MM.1S (cell line): ENCODE measurements at regions not wholly inside any gene's neighbourhood (a gene's known extent, or its start where the extent isn't known, plus 50 kb on each side); places are given as distances from the start of the nearest gene placed in this dataset.

ENCODE experiments used
- DNase-seq: peaks from one replicate; pipeline ENCODE4 v3.0.0-alpha.2; 2015
- H2AFZ ChIP-seq: fragments of 300-600 bp; sonication (generic); 2 replicates; pipeline ENCODE4 v1.6.0; 2016; ENCODE audit warnings: antibody characterized with exemption, low read length
- H3F3A ChIP-seq: fragments of 300-600 bp; sonication (generic); 2 replicates; pipeline ENCODE4 v1.6.1; 2016; ENCODE audit warnings: mild to moderate bottlenecking, antibody characterized with exemption, low read length, moderate library complexity, mixed read lengths; ENCODE audit not compliant: insufficient read depth
- H3K27ac ChIP-seq: fragments of 300-600 bp; sonication (generic); 2 replicates; pipeline ENCODE4 v1.5.1; 2016; ENCODE audit warnings: mild to moderate bottlenecking, low read length
- H3K27me3 ChIP-seq: fragments of 300-600 bp; sonication (generic); replicated peaks from 2 replicates; pipeline ENCODE4 v1.6.0; 2016; ENCODE audit warnings: low read length; ENCODE audit not compliant: insufficient read depth
- H3K36me3 ChIP-seq: fragments of 300-600 bp; sonication (generic); replicated peaks from 2 replicates; pipeline ENCODE4 v1.6.1; 2016; ENCODE audit warnings: mild to moderate bottlenecking, low read length, mixed read lengths; ENCODE audit not compliant: insufficient read depth
- H3K4me1 ChIP-seq: fragments of 300-600 bp; sonication (generic); 2 replicates; pipeline ENCODE4 v1.6.1; 2016; ENCODE audit warnings: low read length, mixed read lengths
- H3K4me2 ChIP-seq: fragments of 300-600 bp; sonication (generic); 2 replicates; pipeline ENCODE4 v1.6.0; 2016; ENCODE audit warnings: low read depth, low read length
- H3K4me3 ChIP-seq: fragments of 300-600 bp; sonication (generic); 2 replicates; pipeline ENCODE4 v1.5.1; 2016; ENCODE audit warnings: low read length, mixed read lengths
- H3K79me2 ChIP-seq: fragments of 300-600 bp; sonication (generic); 2 replicates; pipeline ENCODE4 v1.6.1; 2016; ENCODE audit warnings: mixed run types, low read length, mixed read lengths
- H3K9ac ChIP-seq: fragments of 300-600 bp; sonication (generic); 2 replicates; pipeline ENCODE4 v1.6.1; 2016; ENCODE audit warnings: low read length, mixed read lengths
- H3K9me2 ChIP-seq: fragments of 300-600 bp; sonication (generic); replicated peaks from 2 replicates; pipeline ENCODE4 v1.6.1; 2016; ENCODE audit warnings: mild to moderate bottlenecking, low read length, mixed read lengths; ENCODE audit not compliant: insufficient read depth
- H3K9me3 ChIP-seq: fragments of 300-600 bp; sonication (generic); replicated peaks from 2 replicates; pipeline ENCODE4 v1.6.1; 2016; ENCODE audit warnings: mild to moderate bottlenecking, low read length, mixed read lengths; ENCODE audit not compliant: insufficient read depth
- H4K20me1 ChIP-seq: fragments of 300-600 bp; sonication (generic); 2 replicates; pipeline ENCODE4 v1.6.1; 2016; ENCODE audit warnings: mild to moderate bottlenecking, low read length, moderate library complexity, mixed read lengths; ENCODE audit not compliant: insufficient read depth
- CTCF ChIP-seq: fragments of 300-600 bp; sonication (generic); IDR thresholded peaks from 2 replicates; pipeline ENCODE4 v1.5.1; 2016; ENCODE audit warnings: antibody characterized with exemption, low read length, mixed read lengths
- EZH2 ChIP-seq: fragments of 300-600 bp; sonication (generic); optimal IDR thresholded peaks from 2 replicates; pipeline ENCODE3; 2017; ENCODE audit warnings: low read depth, mild to moderate bottlenecking, antibody characterized with exemption, low read length, mixed read lengths
- EZH2phosphoT487 ChIP-seq: fragments of 300-600 bp; sonication (generic); IDR thresholded peaks from 2 replicates; pipeline ENCODE4 v1.6.1; 2018; ENCODE audit warnings: antibody characterized with exemption, low read length

GRCh38 chr10:32199714-32200394 is 143.6 kb upstream of the KIF5B start:
- Histone ChIP-seq H3K9me3 (no peaks in the 10 kb centered on the region), H4K20me1 (no peaks in the 10 kb centered on the region), H3K4me3 (no peak overlapping the region), H3K27me3 (no peaks in the 10 kb centered on the region), H3K4me1 (no peaks in the 10 kb centered on the region), H3F3A (no peaks in the 10 kb centered on the region), H3K9me2 (no peaks in the 10 kb centered on the region), H3K4me2 (no peak overlapping the region), H3K36me3 (no peaks in the 10 kb centered on the region), H2AFZ (no peak overlapping the region), H3K79me2 (no peaks in the 10 kb centered on the region), H3K9ac (no peak overlapping the region), H3K27ac (no peak overlapping the region)
- TF ChIP-seq CTCF, result no peak
- no peak for TF ChIP-seq EZH2phosphoT487
- TF ChIP-seq EZH2, result no peak
- DNase-seq, result no peak

- no peaks in the 10 kb centered on the region for H3K27me3 ChIP-seq
- no peak overlapping the region for H3K9ac ChIP-seq
- H3K79me2 ChIP-seq, result no peaks in the 10 kb centered on the region
- H3K36me3 ChIP-seq, result no peaks in the 10 kb centered on the region
- H3K27ac ChIP-seq, result no peak overlapping the region
- no peaks in the 10 kb centered on the region for H3K4me1 ChIP-seq
- no peaks in the 10 kb centered on the region for H3K9me2 ChIP-seq
- no peaks in the 10 kb centered on the region for H3K9me3 ChIP-seq
- H3K4me3 ChIP-seq, result no peak overlapping the region
- no peak overlapping the region for H3K4me2 ChIP-seq
- TF ChIP-seq EZH2 (no peak), CTCF (no peak), EZH2phosphoT487 (no peak)
- H3F3A ChIP-seq, result no peaks in the 10 kb centered on the region
- H2AFZ ChIP-seq, result no peak overlapping the region
- DNase-seq, result no peak
- H4K20me1 ChIP-seq, result no peaks in the 10 kb centered on the region
These were observed 141.2 kb upstream of the KIF5B start for GRCh38 chr10:32197423-32197822.

- peak; percentile 58 for DNase-seq
- Histone ChIP-seq H3K9me3 (no peaks in the 10 kb centered on the region), H3K4me1 (no peaks in the 10 kb centered on the region), H4K20me1 (no peaks in the 10 kb centered on the region), H3K9ac (no peak overlapping the region), H3K79me2 (no peaks in the 10 kb centered on the region), H3K27me3 (no peaks in the 10 kb centered on the region), H3K4me3 (no peak overlapping the region), H3K27ac (no peak overlapping the region), H3K36me3 (no peaks in the 10 kb centered on the region), H2AFZ (0 out of 2 replicates have a peak overlapping the region, but pooled peaks have one; percentile 20), H3K9me2 (no peaks in the 10 kb centered on the region), H3K4me2 (no peak overlapping the region), H3F3A (no peaks in the 10 kb centered on the region)
- TF ChIP-seq EZH2phosphoT487, result no peak
- TF ChIP-seq CTCF, result peak; percentile 74
- TF ChIP-seq EZH2, result no peak
These were observed 134.8 kb upstream of the KIF5B start for GRCh38 chr10:32190890-32191491.
